Body of pancreas (tissue), 4 donors: ENCODE measurements at regions not wholly inside any gene's neighbourhood (a gene's known extent, or its start where the extent isn't known, plus 50 kb on each side); places are given as distances from the start of the nearest gene placed in this dataset.
"Not testable (repeated sequence)": the region's sequence is repeated elsewhere in the genome, so short reads cannot be mapped to it uniquely, and the experiment has no call there.

Source experiments
- ATAC-seq: fragments of 150-250 bp; one replicate; pipeline ENCODE4 v1.9.1; 2016
- DNase-seq, 4 donors: peaks; one replicate each; pipeline ENCODE4 v3.0.0-alpha.2; 2019
- H3K27ac ChIP-seq, 4 donors: fragments of 200-600 bp; sonication (generic); 1 replicate in 3 of 4; 2 replicates in 1 of 4; pipeline versions ENCODE4 v1.5.1 to v1.6.1; 2016 to 2019; ENCODE audit warnings: mild to moderate bottlenecking in 1 of 4, mixed read lengths in 1 of 4, moderate library complexity in 1 of 4
- H3K27me3 ChIP-seq, 2 donors: fragments of 200-600 bp; sonication (generic); one replicate each; pipeline ENCODE4 v1.6.0; 2016; ENCODE audit warnings: mild to moderate bottlenecking in 1 of 2
- H3K36me3 ChIP-seq, 2 donors: fragments of 200-600 bp; sonication (generic); replicated peaks in 1 of 2; 2 replicates each; pipeline ENCODE4 v1.5.1; 2016; ENCODE audit warnings: low read depth in 2 of 2; ENCODE audit not compliant: insufficient read depth in 1 of 2
- H3K4me1 ChIP-seq: fragments of 200-600 bp; sonication (generic); one replicate; pipeline ENCODE4 v1.6.0; 2016
- H3K4me3 ChIP-seq, 2 donors: fragments of 200-600 bp; sonication (generic); 1 replicate in 1 of 2; 2 replicates in 1 of 2; pipeline ENCODE4 v1.5.1; 2016 to 2019
- H3K9me3 ChIP-seq, 3 donors: fragments of 200-600 bp; sonication (generic); 1 replicate in 2 of 3; 2 replicates in 1 of 3; pipeline ENCODE4 v1.5.1; 2016
- CTCF ChIP-seq, 7 experiments: fragments of 450-650 bp in 4 of 7; fragments of 200-600 bp in 3 of 7; sonication (generic) in 3 of 7; IDR thresholded peaks; one replicate each; pipeline ENCODE4 v1.5.1; 2016 to 2019; ENCODE audit warnings: antibody characterized with exemption in 7 of 7
- POLR2A ChIP-seq, 3 donors: fragments of 450-650 bp; IDR thresholded peaks; one replicate each; pipeline ENCODE4 v1.6.1; 2016; ENCODE audit warnings: antibody characterized with exemption in 3 of 3, mild to moderate bottlenecking in 2 of 3
- WGBS, 2 donors: methylation state at CpG; one replicate each; pipeline ENCODE4 v1.1.5; 2017; 5-methylcytosine and 5-hydroxymethylcytosine counted together
- intact Hi-C: fragments of 100-400 bp; cut with DNase I; formaldehyde crosslinking; loops from one replicate; pipeline ENCODE4 v1.15.1; 2023

GRCh38 chr5:42982107-42982622, 58.0 kb downstream of the ANXA2R start:
- DNase-seq (no peak), ATAC-seq (no peak)
- intact Hi-C loops = no loop called here
- TF ChIP-seq CTCF (IDR thresholded peaks at IDR 0.05) = no peak
- TF ChIP-seq POLR2A (IDR thresholded peaks at IDR 0.05) = no peak
- WGBS, 2 donors = 16 to 24% methylated on average over 7 of the region's 7 CpGs
- H3K27ac ChIP-seq = no peak overlapping the region
- no peak overlapping the region for H3K4me3 ChIP-seq
- no peaks in the 10 kb centered on the region for H3K4me1 ChIP-seq
- H3K36me3 ChIP-seq = no peaks in the 10 kb centered on the region
- H3K27me3 ChIP-seq = peaks cover 0 to 8% of the 10 kb centered on the region in 2 donors
- H3K9me3 ChIP-seq = no peaks in the 10 kb centered on the region

- WGBS, 2 donors = no CpG with 5 or more reads among the region's 8 CpGs
- ATAC-seq, H3K4me1 ChIP-seq, H3K27me3 ChIP-seq, intact Hi-C loops, H3K4me3 ChIP-seq, H3K36me3 ChIP-seq, DNase-seq, H3K27ac ChIP-seq, H3K9me3 ChIP-seq: not testable (repeated sequence)
Observed at GRCh38 chr5:42981417-42982106, 58.6 kb downstream of the ANXA2R start.

- DNase-seq, H3K36me3 ChIP-seq, ATAC-seq, H3K4me3 ChIP-seq, intact Hi-C loops, H3K9me3 ChIP-seq, H3K27me3 ChIP-seq, H3K27ac ChIP-seq, H3K4me1 ChIP-seq: not testable (repeated sequence)
- no CpG with 5 or more reads among the region's 5 CpGs for WGBS, 2 donors
Observed at GRCh38 chr5:42981015-42981414, 59.1 kb downstream of the ANXA2R start.

- intact Hi-C loops, H3K4me1 ChIP-seq, DNase-seq, H3K4me3 ChIP-seq, H3K36me3 ChIP-seq, H3K27ac ChIP-seq, H3K27me3 ChIP-seq, H3K9me3 ChIP-seq, ATAC-seq: not testable (repeated sequence)
- 92% methylated on average over 13 of the region's 36 CpGs; no CpG with 5 or more reads in 1 of the 2 donors for WGBS, 2 donors
Observed at GRCh38 chr5:42980391-42980790, 59.7 kb downstream of the ANXA2R start.

GRCh38 chr5:42979242-42979641, 60.9 kb downstream of the ANXA2R start:
- WGBS, 2 donors = 88% methylated on average over 20 of the region's 34 CpGs; no CpG with 5 or more reads in 1 of the 2 donors
- H3K9me3 ChIP-seq, H3K4me1 ChIP-seq, ATAC-seq, DNase-seq, H3K27me3 ChIP-seq, H3K27ac ChIP-seq, H3K36me3 ChIP-seq, H3K4me3 ChIP-seq, intact Hi-C loops: not testable (repeated sequence)

GRCh38 chr5:42974536-42974935, 65.6 kb downstream of the ANXA2R start:
- H3K27ac ChIP-seq = no peak overlapping the region
- intact Hi-C loops = no loop called here
- ATAC-seq = no peak
- no peak overlapping the region for H3K4me3 ChIP-seq
- H3K4me1 ChIP-seq = no peaks in the 10 kb centered on the region
- TF ChIP-seq CTCF (IDR thresholded peaks at IDR 0.05) (no peak), POLR2A (IDR thresholded peaks at IDR 0.05) (no peak)
- no peaks in the 10 kb centered on the region for H3K9me3 ChIP-seq
- no peaks in the 10 kb centered on the region for H3K27me3 ChIP-seq
- no peak for DNase-seq
- WGBS, 2 donors = 66 to 82% methylated on average over 2 of the region's 2 CpGs
- H3K36me3 ChIP-seq = no peaks in the 10 kb centered on the region
